Neural crest cell (in vitro differentiated cells): ENCODE measurements at regions not wholly inside any gene's neighbourhood (a gene's known extent, or its start where the extent isn't known, plus 50 kb on each side); places are given as distances from the start of the nearest gene placed in this dataset.
"Not testable (repeated sequence)": the region's sequence is repeated elsewhere in the genome, so short reads cannot be mapped to it uniquely, and the experiment has no call there.

Experiments
- DNase-seq: peaks from one replicate; pipeline ENCODE4 v3.0.0; 2021; ENCODE audit warnings: low read depth, mixed read lengths, low spot score
- H3K27ac Mint-ChIP-seq: one replicate; pipeline ENCODE4 v1.8.0; 2021; ENCODE audit warnings: mild to moderate bottlenecking, mixed read lengths; ENCODE audit not compliant: unreplicated experiment
- H3K27me3 Mint-ChIP-seq: 2 replicates; pipeline ENCODE4 v1.8.0; 2021; ENCODE audit warnings: low read depth, mild to moderate bottlenecking, mixed read lengths
- H3K36me3 Mint-ChIP-seq: 2 replicates; pipeline ENCODE4 v1.8.0; 2021; ENCODE audit warnings: low read depth, mild to moderate bottlenecking, mixed read lengths
- H3K4me1 Mint-ChIP-seq: 2 replicates; pipeline ENCODE4 v1.8.0; 2021; ENCODE audit warnings: mixed read lengths
- H3K4me3 Mint-ChIP-seq: one replicate; pipeline ENCODE4 v1.8.0; 2021; ENCODE audit warnings: mild to moderate bottlenecking, mixed read lengths
- H3K9me3 Mint-ChIP-seq: 2 replicates; pipeline ENCODE4 v1.8.0; 2021; ENCODE audit warnings: mixed read lengths
- TF ChIP-seq, protein P1 (sequence below): fragments of 200-600 bp; sonication (generic); conservative IDR thresholded peaks from 2 replicates; pipeline ENCODE4 v1.5.0; 2021; ENCODE audit warnings: antibody characterized with exemption, mild to moderate bottlenecking

DNA sequence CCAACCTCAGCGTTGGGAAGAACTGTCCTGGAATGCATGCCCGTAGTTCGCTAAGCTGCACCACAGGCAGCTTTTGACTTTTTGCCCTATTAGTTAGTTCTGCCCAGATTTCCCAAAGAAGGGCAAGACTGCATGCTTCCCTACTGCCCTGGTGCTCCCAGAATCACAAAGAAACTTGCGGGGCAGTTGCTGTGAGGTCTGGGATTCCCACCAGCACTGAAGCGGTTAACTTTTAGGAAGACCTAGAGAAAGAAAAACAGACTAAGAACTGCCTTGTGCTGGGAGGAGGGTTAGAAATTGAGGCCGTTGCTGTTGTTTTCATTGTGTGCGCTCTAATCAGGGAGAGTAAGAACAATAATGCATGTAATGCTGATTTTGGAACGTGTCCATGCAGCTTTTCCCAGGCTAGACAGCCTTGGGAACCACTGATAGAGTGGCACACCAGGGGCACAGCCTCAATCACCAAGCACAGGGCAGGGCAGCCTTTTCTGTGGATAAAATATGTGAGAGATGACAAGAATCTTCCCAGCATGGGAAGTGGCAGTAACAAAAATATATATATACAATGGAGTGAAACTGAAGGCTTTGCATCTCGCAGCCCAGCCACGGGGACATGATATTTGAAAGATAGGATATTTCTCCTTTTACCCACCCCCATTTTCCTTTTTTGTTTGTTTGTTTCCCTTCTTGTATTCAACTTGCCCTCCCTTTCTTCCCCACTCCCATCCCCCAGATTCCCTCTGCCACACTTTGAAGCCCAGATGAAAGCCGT is 137.7 kb upstream of the HEY2 start:
- H3K4me1 Mint-ChIP-seq = peaks cover 29% of the 10 kb centered on the region
- peak overlapping the region; percentile 52 for H3K4me3 Mint-ChIP-seq
- H3K9me3 Mint-ChIP-seq = no peaks in the 10 kb centered on the region
- TF ChIP-seq, protein P1, sequence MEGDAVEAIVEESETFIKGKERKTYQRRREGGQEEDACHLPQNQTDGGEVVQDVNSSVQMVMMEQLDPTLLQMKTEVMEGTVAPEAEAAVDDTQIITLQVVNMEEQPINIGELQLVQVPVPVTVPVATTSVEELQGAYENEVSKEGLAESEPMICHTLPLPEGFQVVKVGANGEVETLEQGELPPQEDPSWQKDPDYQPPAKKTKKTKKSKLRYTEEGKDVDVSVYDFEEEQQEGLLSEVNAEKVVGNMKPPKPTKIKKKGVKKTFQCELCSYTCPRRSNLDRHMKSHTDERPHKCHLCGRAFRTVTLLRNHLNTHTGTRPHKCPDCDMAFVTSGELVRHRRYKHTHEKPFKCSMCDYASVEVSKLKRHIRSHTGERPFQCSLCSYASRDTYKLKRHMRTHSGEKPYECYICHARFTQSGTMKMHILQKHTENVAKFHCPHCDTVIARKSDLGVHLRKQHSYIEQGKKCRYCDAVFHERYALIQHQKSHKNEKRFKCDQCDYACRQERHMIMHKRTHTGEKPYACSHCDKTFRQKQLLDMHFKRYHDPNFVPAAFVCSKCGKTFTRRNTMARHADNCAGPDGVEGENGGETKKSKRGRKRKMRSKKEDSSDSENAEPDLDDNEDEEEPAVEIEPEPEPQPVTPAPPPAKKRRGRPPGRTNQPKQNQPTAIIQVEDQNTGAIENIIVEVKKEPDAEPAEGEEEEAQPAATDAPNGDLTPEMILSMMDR = no peak
- peaks cover 5% of the 10 kb centered on the region for H3K36me3 Mint-ChIP-seq
- H3K27ac Mint-ChIP-seq = peak overlapping the region; percentile 63
- DNase-seq = no peak
- peaks cover 18% of the 10 kb centered on the region for H3K27me3 Mint-ChIP-seq

DNA sequence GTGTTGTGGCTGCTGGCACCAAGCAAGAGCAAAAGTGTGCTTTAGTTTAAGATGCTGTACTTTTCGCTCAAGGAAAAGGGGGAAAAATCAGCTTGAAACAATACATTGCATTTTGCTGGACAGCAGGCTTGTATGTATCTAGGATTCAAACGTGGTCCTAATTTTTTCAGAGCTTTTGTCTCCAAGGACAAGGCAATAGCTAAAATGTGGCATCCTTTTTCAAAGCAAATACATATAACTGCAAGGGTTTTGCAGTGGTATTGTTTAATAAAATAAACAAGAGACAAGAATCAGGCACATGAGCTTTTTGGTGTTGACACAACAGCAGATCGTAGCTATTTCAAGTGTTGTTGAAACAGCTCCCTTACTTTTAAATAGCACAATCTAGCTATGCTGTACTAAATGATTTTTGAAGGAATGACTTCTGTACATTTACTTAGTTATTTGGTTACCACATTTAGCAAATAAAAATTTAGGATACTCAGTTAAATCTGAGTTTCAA is 137.0 kb upstream of the HEY2 start:
- Mint-ChIP-seq H3K27me3 (peaks cover 18% of the 10 kb centered on the region), H3K27ac (peak overlapping the region; percentile 63), H3K9me3 (no peaks in the 10 kb centered on the region), H3K4me3 (peak overlapping the region; percentile 52), H3K4me1 (peaks cover 29% of the 10 kb centered on the region), H3K36me3 (peaks cover 5% of the 10 kb centered on the region)
- DNase-seq = no peak
- TF ChIP-seq, protein P1 = no peak

DNA sequence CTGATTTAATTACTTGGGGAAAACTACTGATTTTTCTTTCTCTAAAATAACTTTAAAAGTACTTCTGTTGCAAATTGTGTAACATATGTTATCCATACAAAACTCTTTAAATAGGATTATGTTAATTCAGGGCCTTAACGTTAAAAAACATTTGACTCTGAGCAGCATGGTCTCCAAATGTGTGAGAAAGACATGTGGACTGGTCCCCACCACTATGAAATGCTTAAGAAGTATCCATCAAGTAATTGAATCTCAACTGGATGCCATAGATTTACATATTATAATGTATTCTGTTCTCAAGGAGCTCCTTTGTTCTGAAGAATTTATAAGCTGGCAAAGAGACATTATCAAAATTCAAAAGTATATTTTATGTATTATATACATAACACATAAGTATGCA is 130.8 kb upstream of the HEY2 start:
- H3K4me3 Mint-ChIP-seq = no peak overlapping the region
- no peak overlapping the region for H3K27ac Mint-ChIP-seq
- DNase-seq = no peak
- H3K36me3 Mint-ChIP-seq = no peaks in the 10 kb centered on the region
- peaks cover 6% of the 10 kb centered on the region for H3K4me1 Mint-ChIP-seq
- TF ChIP-seq, protein P1 = no peak
- peaks cover 6% of the 10 kb centered on the region for H3K27me3 Mint-ChIP-seq
- peaks cover 4% of the 10 kb centered on the region for H3K9me3 Mint-ChIP-seq

DNA sequence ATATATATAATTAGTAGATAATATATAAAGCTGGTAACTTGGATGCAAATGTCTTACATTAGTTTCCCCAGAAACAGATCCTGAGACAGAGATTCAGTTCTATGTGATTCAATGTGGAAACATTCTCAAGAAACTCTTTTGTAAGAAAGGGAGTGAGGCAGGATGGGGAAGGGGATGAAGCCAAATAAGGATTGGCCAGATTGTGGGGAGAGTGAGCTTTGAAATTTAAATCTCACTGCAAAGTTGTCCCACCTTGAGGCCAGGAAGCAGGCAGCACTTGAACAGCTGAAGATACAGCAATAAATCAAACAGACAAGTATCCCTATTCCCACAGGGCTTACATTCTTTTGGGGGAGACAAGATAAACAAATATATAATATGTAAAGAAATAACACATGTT is 126.3 kb upstream of the HEY2 start:
- Mint-ChIP-seq H3K4me1 (peaks cover 5% of the 10 kb centered on the region), H3K27ac (no peak overlapping the region), H3K36me3 (no peaks in the 10 kb centered on the region), H3K27me3 (peaks cover 17% of the 10 kb centered on the region), H3K4me3 (no peak overlapping the region), H3K9me3 (peaks cover 4% of the 10 kb centered on the region)
- no peak for DNase-seq
- TF ChIP-seq, protein P1 = no peak

DNA sequence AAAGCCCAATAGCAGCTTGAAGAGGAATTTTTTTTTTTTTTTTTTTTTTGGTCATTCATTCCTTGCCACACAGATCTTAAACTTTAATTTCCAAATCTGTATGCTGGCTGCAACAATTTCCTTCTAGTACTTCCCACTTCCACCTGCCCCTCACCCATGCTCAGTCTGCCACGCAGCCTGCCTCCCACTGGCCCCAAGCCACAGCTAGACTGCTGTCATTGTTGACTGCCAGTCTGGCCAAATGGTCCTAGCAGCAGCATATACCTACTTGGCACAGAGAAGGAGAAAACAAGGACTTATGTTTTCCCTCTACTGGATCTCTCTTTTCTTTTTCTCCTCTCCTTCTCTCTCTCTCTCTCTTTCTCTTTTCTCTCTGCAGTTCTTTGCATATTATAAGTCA is 118.3 kb upstream of the HEY2 start:
- TF ChIP-seq, protein P1 = no peak
- H3K27me3 Mint-ChIP-seq = peaks cover 3% of the 10 kb centered on the region
- peak overlapping the region; percentile 48 for H3K27ac Mint-ChIP-seq
- peaks cover 13% of the 10 kb centered on the region for H3K4me1 Mint-ChIP-seq
- H3K36me3 Mint-ChIP-seq = no peaks in the 10 kb centered on the region
- no peak for DNase-seq
- H3K4me3 Mint-ChIP-seq = no peak overlapping the region
- H3K9me3 Mint-ChIP-seq = peaks cover 2% of the 10 kb centered on the region

DNA sequence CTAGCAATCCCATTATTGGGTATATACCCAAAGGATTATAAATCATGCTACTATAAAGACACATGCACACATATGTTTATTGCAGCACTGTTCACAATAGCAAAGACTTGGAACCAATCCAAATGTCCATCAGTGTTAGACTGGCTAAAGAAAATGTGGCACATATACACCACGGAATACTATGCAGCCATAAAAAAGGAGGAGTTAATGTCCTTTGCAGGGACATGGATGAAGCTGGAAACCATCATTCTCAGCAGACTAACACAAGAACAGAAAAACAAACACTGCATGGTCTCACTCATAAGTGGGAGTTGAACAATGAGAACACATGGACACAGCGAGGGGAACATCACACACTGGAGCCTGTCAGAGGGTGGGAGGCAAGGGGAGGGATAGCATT is 113.4 kb upstream of the HEY2 start:
- peaks cover 24% of the 10 kb centered on the region for H3K4me1 Mint-ChIP-seq
- H3K27ac Mint-ChIP-seq, H3K27me3 Mint-ChIP-seq, H3K4me3 Mint-ChIP-seq, DNase-seq, H3K9me3 Mint-ChIP-seq, H3K36me3 Mint-ChIP-seq: not testable (repeated sequence)
